ENCODE measurements at regions not wholly inside any gene's neighbourhood (a gene's known extent, or its start where the extent isn't known, plus 50 kb on each side); places are given as distances from the start of the nearest gene placed in this dataset.
"Not testable (repeated sequence)": the region's sequence is repeated elsewhere in the genome, so short reads cannot be mapped to it uniquely, and the experiment has no call there.

DNA sequence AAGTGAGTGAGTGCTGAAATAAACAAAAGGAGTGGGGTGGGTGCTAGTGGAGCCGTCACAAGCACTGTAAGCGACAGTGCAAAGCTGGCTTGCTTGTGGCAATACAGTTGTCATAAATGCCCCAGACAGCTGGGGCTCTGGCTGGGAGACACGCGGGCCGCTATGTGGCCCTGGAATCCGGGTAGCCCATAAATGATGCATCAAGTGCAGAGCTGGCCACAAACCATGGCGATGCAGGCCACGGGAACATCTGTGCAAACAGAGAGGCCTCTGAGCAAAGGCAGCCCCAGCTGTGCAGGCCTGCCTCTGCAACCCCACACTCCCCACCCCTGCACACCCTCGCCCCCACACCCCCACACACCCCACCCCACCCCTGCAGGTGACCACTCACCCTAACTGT, 349.2 kb upstream of the ID2 start:
- Mint-ChIP-seq H3K9me3 (no peaks in the 10 kb centered on the region), H3K27ac (no peak overlapping the region), H3K4me1 (peaks cover 8% of the 10 kb centered on the region), H3K27me3 (ENCODE audit: low read depth) (peaks cover 4% of the 10 kb centered on the region), H3K4me3 (no peak overlapping the region), H3K36me3 (ENCODE audit: low read depth) (no peaks in the 10 kb centered on the region)
- TF ChIP-seq CTCF (IDR thresholded peaks at IDR 0.05; ENCODE audit: unreplicated experiment in 3 of 3) = no peak

DNA sequence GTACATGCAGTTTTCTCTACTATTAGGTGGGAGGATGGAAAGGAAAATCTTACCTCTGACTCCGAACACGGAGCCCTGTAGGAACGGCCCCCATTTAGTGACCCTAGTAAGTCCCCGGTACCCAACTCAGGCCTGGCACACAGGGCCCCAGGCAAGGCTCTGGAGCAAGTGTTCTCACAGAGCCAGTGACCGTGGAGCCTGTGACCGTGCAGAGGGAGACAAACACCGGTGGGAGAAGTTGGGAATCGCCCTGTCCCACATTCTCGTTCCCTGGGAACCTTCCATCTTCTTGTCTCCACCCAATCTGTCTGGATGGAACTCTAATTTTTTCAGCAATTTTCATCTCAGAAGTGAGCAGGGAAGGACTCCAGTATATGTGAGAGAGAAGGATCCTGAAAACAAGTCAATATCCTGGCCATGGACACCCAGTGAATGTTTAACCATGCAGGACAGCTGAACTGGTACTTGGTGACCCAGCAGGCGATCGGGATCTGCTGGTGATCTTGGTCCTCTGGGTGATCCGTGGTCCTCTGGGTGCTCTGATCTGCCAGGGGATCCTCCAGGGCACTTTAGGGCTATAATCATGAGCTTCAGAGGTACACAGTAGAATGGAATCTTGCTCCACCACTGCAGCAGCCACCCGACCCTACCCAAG, 348.6 kb upstream of the ID2 start:
- Mint-ChIP-seq H3K36me3 (ENCODE audit: low read depth) (no peaks in the 10 kb centered on the region), H3K27me3 (ENCODE audit: low read depth) (peaks cover 3% of the 10 kb centered on the region), H3K9me3 (no peaks in the 10 kb centered on the region), H3K4me1 (peaks cover 8% of the 10 kb centered on the region), H3K4me3 (no peak overlapping the region), H3K27ac (no peak overlapping the region)
- no peak for TF ChIP-seq CTCF (IDR thresholded peaks at IDR 0.05; ENCODE audit: unreplicated experiment in 3 of 3)

- not testable (repeated sequence) for H3K27ac Mint-ChIP-seq; H3K27me3 Mint-ChIP-seq (ENCODE audit: low read depth); H3K4me1 Mint-ChIP-seq; H3K9me3 Mint-ChIP-seq; H3K36me3 Mint-ChIP-seq (ENCODE audit: low read depth); H3K4me3 Mint-ChIP-seq
These were observed 348.0 kb upstream of the ID2 start for GRCh38 chr2:8333832-8334187.

GRCh38 chr2:8334866-8335325, 347.0 kb upstream of the ID2 start:
- no peaks in the 10 kb centered on the region for H3K27me3 Mint-ChIP-seq (ENCODE audit: low read depth)
- no peaks in the 10 kb centered on the region for H3K9me3 Mint-ChIP-seq
- TF ChIP-seq CTCF (IDR thresholded peaks at IDR 0.05; ENCODE audit: unreplicated experiment in 3 of 3) = no peak
- H3K4me1 Mint-ChIP-seq = peaks cover 8% of the 10 kb centered on the region
- no peak overlapping the region for H3K4me3 Mint-ChIP-seq
- H3K36me3 Mint-ChIP-seq (ENCODE audit: low read depth) = no peaks in the 10 kb centered on the region
- H3K27ac Mint-ChIP-seq = no peak overlapping the region

GRCh38 chr2:8335801-8336200, 346.1 kb upstream of the ID2 start:
- no peak overlapping the region for H3K4me3 Mint-ChIP-seq
- no peak for TF ChIP-seq CTCF (IDR thresholded peaks at IDR 0.05; ENCODE audit: unreplicated experiment in 3 of 3)

DNA sequence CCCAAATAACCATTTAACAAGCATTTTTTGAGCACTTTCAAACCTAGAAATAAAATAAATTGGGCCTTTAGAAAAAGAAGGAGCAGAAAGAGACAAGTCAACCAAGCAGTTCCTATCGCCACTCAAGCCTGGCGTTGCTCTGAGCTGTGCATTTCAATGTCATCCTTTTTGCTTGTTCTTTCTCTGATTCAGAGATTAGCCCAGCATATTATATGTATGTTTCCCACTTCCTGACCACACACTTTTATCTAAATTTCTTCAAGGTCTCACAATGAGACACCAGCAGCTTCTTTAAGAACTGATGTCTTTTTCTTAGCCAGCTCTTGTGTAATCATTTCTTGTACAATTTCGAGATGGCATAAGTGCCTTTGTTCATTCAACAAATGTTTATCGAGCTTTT, 344.5 kb upstream of the ID2 start:
- Mint-ChIP-seq H3K36me3 (ENCODE audit: low read depth) (no peaks in the 10 kb centered on the region), H3K4me1 (peaks cover 2% of the 10 kb centered on the region), H3K9me3 (peaks cover 3% of the 10 kb centered on the region), H3K27ac (no peak overlapping the region), H3K4me3 (no peak overlapping the region), H3K27me3 (ENCODE audit: low read depth) (no peaks in the 10 kb centered on the region)
- TF ChIP-seq CTCF (IDR thresholded peaks at IDR 0.05; ENCODE audit: unreplicated experiment in 3 of 3) = no peak

More at GRCh38 chr2:8335801-8336200, 346.1 kb upstream of the ID2 start:
- Mint-ChIP-seq H3K27ac (no peak overlapping the region), H3K9me3 (peaks cover under 1% of the 10 kb centered on the region), H3K4me1 (peaks cover 2% of the 10 kb centered on the region), H3K36me3 (ENCODE audit: low read depth) (no peaks in the 10 kb centered on the region), H3K27me3 (ENCODE audit: low read depth) (no peaks in the 10 kb centered on the region)

Data from nephron (organoid).